H9 (cell line): ENCODE measurements at regions not wholly inside any gene's neighbourhood (a gene's known extent, or its start where the extent isn't known, plus 50 kb on each side); places are given as distances from the start of the nearest gene placed in this dataset.

Experiments used
- DNase-seq: peaks from one replicate; pipeline ENCODE4 v3.0.0-alpha.2; 2017
- H2AFZ ChIP-seq: one replicate; pipeline ENCODE4 v1.6.1; 2013; ENCODE audit warnings: mild to moderate bottlenecking, low read length, control low read depth, moderate library complexity
- H2AK5ac ChIP-seq: 2 replicates; pipeline ENCODE4 v1.6.1; 2013; ENCODE audit warnings: low read length, control low read depth, mixed read lengths; ENCODE audit not compliant: insufficient read length
- H2BK120ac ChIP-seq: one replicate; pipeline ENCODE4 v1.6.1; 2013; ENCODE audit warnings: low read depth, mild to moderate bottlenecking, low read length, control low read depth, inconsistent platforms; ENCODE audit not compliant: poor library complexity, severe bottlenecking
- H2BK12ac ChIP-seq: 2 replicates; pipeline ENCODE4 v1.6.1; 2013; ENCODE audit warnings: low read length, control low read depth, mixed read lengths, low read depth; ENCODE audit not compliant: insufficient read length
- H2BK15ac ChIP-seq: 2 replicates; pipeline ENCODE4 v1.6.1; 2013; ENCODE audit warnings: low read depth, low read length, control low read depth
- H2BK20ac ChIP-seq: one replicate; pipeline ENCODE4 v1.6.1; 2013; ENCODE audit warnings: low read depth, mild to moderate bottlenecking, low read length, control low read depth, inconsistent platforms; ENCODE audit not compliant: poor library complexity, severe bottlenecking
- H2BK5ac ChIP-seq: 2 replicates; pipeline ENCODE4 v1.6.1; 2013; ENCODE audit warnings: low read length, control low read depth, mixed read lengths; ENCODE audit not compliant: insufficient read length
- H3K14ac ChIP-seq: 2 replicates; pipeline ENCODE4 v1.6.1; 2013; ENCODE audit warnings: low read length, control low read depth; ENCODE audit not compliant: insufficient read depth
- H3K18ac ChIP-seq: 2 replicates; pipeline ENCODE4 v1.6.1; 2013; ENCODE audit warnings: low read depth, mild to moderate bottlenecking, mixed read lengths, low read length, control low read depth; ENCODE audit not compliant: insufficient read length
- H3K23ac ChIP-seq: 2 replicates; pipeline ENCODE4 v1.6.1; 2013; ENCODE audit warnings: low read length, control low read depth, mixed read lengths, low read depth; ENCODE audit not compliant: insufficient read length
- H3K23me2 ChIP-seq: 2 replicates; pipeline ENCODE4 v1.6.1; 2013; ENCODE audit warnings: low read depth, mild to moderate bottlenecking, mixed read lengths, low read length, control low read depth; ENCODE audit not compliant: insufficient read length, poor library complexity, severe bottlenecking
- H3K27ac ChIP-seq: 2 replicates; pipeline ENCODE4 v1.5.1; 2013; ENCODE audit warnings: low read length, control low read depth, mixed read lengths, low read depth; ENCODE audit not compliant: insufficient read length
- H3K27me3 ChIP-seq: 2 replicates; pipeline ENCODE4 v1.6.1; 2013; ENCODE audit warnings: low read length, control low read depth, inconsistent platforms; ENCODE audit not compliant: insufficient read depth
- H3K4ac ChIP-seq: 2 replicates; pipeline ENCODE4 v1.6.1; 2013; ENCODE audit warnings: low read depth, mild to moderate bottlenecking, control low read depth, inconsistent platforms, low read length, moderate library complexity
- H3K4me1 ChIP-seq: 2 replicates; pipeline ENCODE4 v1.6.1; 2013; ENCODE audit warnings: low read length, control low read depth, inconsistent platforms; ENCODE audit not compliant: insufficient read depth
- H3K4me2 ChIP-seq: 2 replicates; pipeline ENCODE4 v1.6.1; 2013; ENCODE audit warnings: low read length, control low read depth, mixed read lengths; ENCODE audit not compliant: insufficient read length, insufficient read depth
- H3K56ac ChIP-seq: 2 replicates; pipeline ENCODE4 v1.6.1; 2013; ENCODE audit warnings: low read depth, mild to moderate bottlenecking, mixed read lengths, low read length, control low read depth; ENCODE audit not compliant: insufficient read length
- H3K79me1 ChIP-seq: 2 replicates; pipeline ENCODE4 v1.6.1; 2013; ENCODE audit warnings: low read depth, mild to moderate bottlenecking, moderate library complexity, low read length, control low read depth, inconsistent platforms; ENCODE audit not compliant: insufficient read depth, poor library complexity, severe bottlenecking
- H3K79me2 ChIP-seq: 2 replicates; pipeline ENCODE4 v1.6.1; 2013; ENCODE audit warnings: low read length, control low read depth, inconsistent platforms; ENCODE audit not compliant: insufficient read depth
- H3K9ac ChIP-seq: 2 replicates; pipeline ENCODE4 v1.6.1; 2013; ENCODE audit warnings: low read length, control low read depth, mixed read lengths; ENCODE audit not compliant: insufficient read length; ENCODE audit errors: extremely low read depth
- H3K9me3 ChIP-seq: one replicate; pipeline ENCODE4 v1.6.1; 2013; ENCODE audit warnings: low read depth, low read length, inconsistent platforms; ENCODE audit not compliant: control insufficient read depth
- H3T11ph ChIP-seq: one replicate; pipeline ENCODE4 v1.6.1; 2013; ENCODE audit warnings: mild to moderate bottlenecking, low read length, control low read depth, inconsistent platforms
- H4K20me1 ChIP-seq: one replicate; pipeline ENCODE4 v1.6.1; 2013; ENCODE audit not compliant: control insufficient read depth, insufficient read length, insufficient read depth
- H4K5ac ChIP-seq: 2 replicates; pipeline ENCODE4 v1.6.1; 2013; ENCODE audit warnings: low read depth, mild to moderate bottlenecking, mixed read lengths, low read length, control low read depth; ENCODE audit not compliant: insufficient read length
- H4K8ac ChIP-seq: replicated peaks from 2 replicates; pipeline ENCODE4 v1.6.1; 2013; ENCODE audit warnings: low read length, control low read depth, mixed read lengths, low read depth; ENCODE audit not compliant: insufficient read length
- H4K91ac ChIP-seq: 2 replicates; pipeline ENCODE4 v1.6.1; 2013; ENCODE audit warnings: low read depth, mild to moderate bottlenecking, moderate library complexity, mixed read lengths, low read length, control low read depth; ENCODE audit not compliant: insufficient read length
- H3K27ac Mint-ChIP-seq, 3 experiments: 2 replicates in 2 of 3; 3 replicates in 1 of 3; pipeline ENCODE4 v1.8.0; 2020 to 2021; ENCODE audit warnings: mixed read lengths in 3 of 3, mild to moderate bottlenecking in 1 of 3, moderate library complexity in 1 of 3
- H3K27me3 Mint-ChIP-seq: 2 replicates; pipeline ENCODE4 v1.8.0; 2021; ENCODE audit warnings: low read depth, mild to moderate bottlenecking, moderate library complexity, mixed read lengths
- H3K36me3 Mint-ChIP-seq, 3 experiments: 2 replicates in 2 of 3; 3 replicates in 1 of 3; pipeline ENCODE4 v1.8.0; 2020 to 2021; ENCODE audit warnings: low read depth in 3 of 3, mixed read lengths in 3 of 3; ENCODE audit not compliant: insufficient read depth in 1 of 3
- H3K4me1 Mint-ChIP-seq, 2 experiments: 2 replicates each; pipeline ENCODE4 v1.8.0; 2020; ENCODE audit warnings: mixed read lengths in 2 of 2
- H3K4me3 Mint-ChIP-seq, 2 experiments: 2 replicates in 1 of 2; 3 replicates in 1 of 2; pipeline ENCODE4 v1.8.0; 2020 to 2021; ENCODE audit warnings: mild to moderate bottlenecking in 2 of 2, mixed read lengths in 2 of 2, moderate library complexity in 1 of 2
- H3K9me3 Mint-ChIP-seq, 2 experiments: 2 replicates in 1 of 2; 3 replicates in 1 of 2; pipeline ENCODE4 v1.8.0; 2020; ENCODE audit warnings: mild to moderate bottlenecking in 2 of 2, mixed read lengths in 2 of 2, moderate library complexity in 1 of 2
- WGBS: extraction: QIAGEN DNeasy Blood & Tissue Kit; methylation state at CpG from one replicate; pipeline ENCODE4 v1.1.7; 2013; ENCODE audit warnings: missing lambda C conversion rate, low lambda C conversion rate, mixed read lengths; ENCODE audit not compliant: insufficient read length; ENCODE audit errors: extremely low coverage; 5-methylcytosine and 5-hydroxymethylcytosine counted together
- TF ChIP-seq, protein P1 (sequence below): fragments of 200-600 bp; sonication (generic); conservative IDR thresholded peaks from 3 replicates; pipeline ENCODE4 v1.8.0; 2021; ENCODE audit warnings: antibody characterized with exemption, mild to moderate bottlenecking

DNA sequence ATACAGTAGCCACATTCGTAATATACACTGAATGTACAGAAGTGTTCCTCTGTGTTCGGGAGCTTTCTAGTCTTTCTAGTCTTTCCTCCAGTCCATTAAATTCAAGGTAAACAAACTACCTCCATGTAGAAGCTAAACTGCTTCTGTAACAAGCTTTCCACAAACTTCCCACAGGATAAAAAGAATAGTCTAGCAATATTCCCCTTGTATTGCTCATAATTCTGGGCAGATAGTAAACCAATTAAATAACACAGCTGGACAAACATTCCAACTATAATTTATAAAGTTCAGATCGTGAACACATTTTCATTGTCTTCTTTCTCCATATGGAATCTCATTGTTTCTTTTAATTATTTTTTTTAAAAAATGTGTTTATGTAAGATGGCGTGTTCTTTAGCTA lies 307.2 kb downstream of the AEBP2 start:
- Mint-ChIP-seq H3K4me3 (no peak overlapping the region), H3K4me1 (no peaks in the 10 kb centered on the region), H3K9me3 (peaks cover 0 to 13% of the 10 kb centered on the region in 2 experiments; a peak in 3 of 5 replicates), H3K27me3 (no peaks in the 10 kb centered on the region), H3K27ac (no peak overlapping the region), H3K36me3 (peaks cover 0 to 7% (median 0%) of the 10 kb centered on the region in 3 experiments; a peak in 2 of 7 replicates)
- H3K4me1 ChIP-seq = no peaks in the 10 kb centered on the region
- H4K20me1 ChIP-seq = no peaks in the 10 kb centered on the region
- H3K27me3 ChIP-seq = no peaks in the 10 kb centered on the region
- no peak for DNase-seq
- no peak overlapping the region for H2BK5ac ChIP-seq
- no peak overlapping the region for H4K5ac ChIP-seq
- H3K9me3 ChIP-seq = no peaks in the 10 kb centered on the region
- H3K4ac ChIP-seq = no peak overlapping the region
- no CpG with 5 or more reads among the region's 4 CpGs for WGBS
- H4K91ac ChIP-seq = no peak overlapping the region
- H2BK20ac ChIP-seq = no peak overlapping the region
- no peak overlapping the region for H3K23ac ChIP-seq
- H3K23me2 ChIP-seq = no peaks in the 10 kb centered on the region
- H3K9ac ChIP-seq = no peak overlapping the region
- no peak overlapping the region for H3K56ac ChIP-seq
- H2AK5ac ChIP-seq = no peak overlapping the region
- H2BK12ac ChIP-seq = no peak overlapping the region
- H2AFZ ChIP-seq = no peak overlapping the region
- H3K18ac ChIP-seq = no peak overlapping the region
- H3K27ac ChIP-seq = no peak overlapping the region
- H2BK120ac ChIP-seq = no peak overlapping the region
- H3K79me1 ChIP-seq = no peaks in the 10 kb centered on the region
- no peak overlapping the region for H4K8ac ChIP-seq
- H3T11ph ChIP-seq = no peak overlapping the region
- no peak overlapping the region for H3K14ac ChIP-seq
- TF ChIP-seq, protein P1, sequence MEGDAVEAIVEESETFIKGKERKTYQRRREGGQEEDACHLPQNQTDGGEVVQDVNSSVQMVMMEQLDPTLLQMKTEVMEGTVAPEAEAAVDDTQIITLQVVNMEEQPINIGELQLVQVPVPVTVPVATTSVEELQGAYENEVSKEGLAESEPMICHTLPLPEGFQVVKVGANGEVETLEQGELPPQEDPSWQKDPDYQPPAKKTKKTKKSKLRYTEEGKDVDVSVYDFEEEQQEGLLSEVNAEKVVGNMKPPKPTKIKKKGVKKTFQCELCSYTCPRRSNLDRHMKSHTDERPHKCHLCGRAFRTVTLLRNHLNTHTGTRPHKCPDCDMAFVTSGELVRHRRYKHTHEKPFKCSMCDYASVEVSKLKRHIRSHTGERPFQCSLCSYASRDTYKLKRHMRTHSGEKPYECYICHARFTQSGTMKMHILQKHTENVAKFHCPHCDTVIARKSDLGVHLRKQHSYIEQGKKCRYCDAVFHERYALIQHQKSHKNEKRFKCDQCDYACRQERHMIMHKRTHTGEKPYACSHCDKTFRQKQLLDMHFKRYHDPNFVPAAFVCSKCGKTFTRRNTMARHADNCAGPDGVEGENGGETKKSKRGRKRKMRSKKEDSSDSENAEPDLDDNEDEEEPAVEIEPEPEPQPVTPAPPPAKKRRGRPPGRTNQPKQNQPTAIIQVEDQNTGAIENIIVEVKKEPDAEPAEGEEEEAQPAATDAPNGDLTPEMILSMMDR = no peak
- no peak overlapping the region for H2BK15ac ChIP-seq
- H3K79me2 ChIP-seq = no peaks in the 10 kb centered on the region
- no peak overlapping the region for H3K4me2 ChIP-seq
